ENCODE measurements at regions not wholly inside any gene's neighbourhood (a gene's known extent, or its start where the extent isn't known, plus 50 kb on each side); places are given as distances from the start of the nearest gene placed in this dataset.

DNA sequence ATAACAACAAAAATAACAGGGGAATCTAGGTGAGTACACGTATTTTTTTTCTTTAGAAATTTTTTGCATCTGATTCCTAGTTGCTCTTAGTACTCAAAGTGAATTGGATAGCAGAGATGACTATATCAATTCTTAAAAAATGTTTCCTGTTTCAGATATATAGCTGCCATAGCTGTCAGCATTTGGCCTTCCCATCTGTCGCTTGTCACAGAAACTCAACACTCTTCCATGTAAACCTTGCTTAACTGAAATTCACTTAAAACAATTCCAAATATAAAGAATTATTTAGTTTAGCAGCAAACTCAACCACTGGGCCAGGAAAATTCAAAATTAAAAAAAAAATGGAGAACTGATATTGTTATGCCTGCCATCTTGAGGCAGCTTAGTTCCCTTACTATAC, 807.5 kb downstream of the IGSF11 start:
- Mint-ChIP-seq H3K36me3 (ENCODE audit: low read depth) (no peaks in the 10 kb centered on the region; the same call in 1 of the 2 replicates), H3K27me3 (ENCODE audit: insufficient read depth) (no peaks in the 10 kb centered on the region), H3K9me3 (peaks cover 57% of the 10 kb centered on the region), H3K27ac (no peak overlapping the region), H3K4me1 (ENCODE audit: low read depth) (no peaks in the 10 kb centered on the region), H3K4me3 (no peak overlapping the region)
- DNase-seq, result no peak
- TF ChIP-seq, protein P1, sequence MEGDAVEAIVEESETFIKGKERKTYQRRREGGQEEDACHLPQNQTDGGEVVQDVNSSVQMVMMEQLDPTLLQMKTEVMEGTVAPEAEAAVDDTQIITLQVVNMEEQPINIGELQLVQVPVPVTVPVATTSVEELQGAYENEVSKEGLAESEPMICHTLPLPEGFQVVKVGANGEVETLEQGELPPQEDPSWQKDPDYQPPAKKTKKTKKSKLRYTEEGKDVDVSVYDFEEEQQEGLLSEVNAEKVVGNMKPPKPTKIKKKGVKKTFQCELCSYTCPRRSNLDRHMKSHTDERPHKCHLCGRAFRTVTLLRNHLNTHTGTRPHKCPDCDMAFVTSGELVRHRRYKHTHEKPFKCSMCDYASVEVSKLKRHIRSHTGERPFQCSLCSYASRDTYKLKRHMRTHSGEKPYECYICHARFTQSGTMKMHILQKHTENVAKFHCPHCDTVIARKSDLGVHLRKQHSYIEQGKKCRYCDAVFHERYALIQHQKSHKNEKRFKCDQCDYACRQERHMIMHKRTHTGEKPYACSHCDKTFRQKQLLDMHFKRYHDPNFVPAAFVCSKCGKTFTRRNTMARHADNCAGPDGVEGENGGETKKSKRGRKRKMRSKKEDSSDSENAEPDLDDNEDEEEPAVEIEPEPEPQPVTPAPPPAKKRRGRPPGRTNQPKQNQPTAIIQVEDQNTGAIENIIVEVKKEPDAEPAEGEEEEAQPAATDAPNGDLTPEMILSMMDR (IDR thresholded peaks at IDR 0.05), result no peak

DNA sequence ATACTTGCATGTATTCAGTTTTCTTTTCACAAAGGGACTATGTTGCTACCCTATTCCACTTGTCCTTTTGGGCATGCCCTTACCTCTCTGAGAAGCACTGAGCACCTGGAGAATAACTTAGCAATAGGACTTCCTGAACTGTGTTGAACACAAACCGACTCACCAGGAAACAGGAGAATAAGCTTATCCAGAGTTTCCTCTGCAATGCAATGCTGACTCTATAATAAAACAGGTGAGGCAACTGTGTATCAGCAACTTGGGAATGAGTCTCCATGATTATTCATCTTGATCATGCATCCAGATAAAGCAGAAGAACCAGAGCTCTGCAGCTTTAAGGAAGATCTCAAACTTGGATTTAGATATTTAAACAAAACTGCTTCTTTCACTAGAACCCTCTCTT, 806.5 kb downstream of the IGSF11 start:
- H3K9me3 Mint-ChIP-seq, result peaks cover 60% of the 10 kb centered on the region
- no peaks in the 10 kb centered on the region for H3K4me1 Mint-ChIP-seq (ENCODE audit: low read depth)
- no peaks in the 10 kb centered on the region; the same call in 1 of the 2 replicates for H3K36me3 Mint-ChIP-seq (ENCODE audit: low read depth)
- no peak overlapping the region for H3K4me3 Mint-ChIP-seq
- H3K27ac Mint-ChIP-seq, result no peak overlapping the region
- no peaks in the 10 kb centered on the region; the same call in 1 of the 2 replicates for H3K27me3 Mint-ChIP-seq (ENCODE audit: insufficient read depth)
- TF ChIP-seq, protein P1 (IDR thresholded peaks at IDR 0.05), result no peak
- DNase-seq, result no peak

DNA sequence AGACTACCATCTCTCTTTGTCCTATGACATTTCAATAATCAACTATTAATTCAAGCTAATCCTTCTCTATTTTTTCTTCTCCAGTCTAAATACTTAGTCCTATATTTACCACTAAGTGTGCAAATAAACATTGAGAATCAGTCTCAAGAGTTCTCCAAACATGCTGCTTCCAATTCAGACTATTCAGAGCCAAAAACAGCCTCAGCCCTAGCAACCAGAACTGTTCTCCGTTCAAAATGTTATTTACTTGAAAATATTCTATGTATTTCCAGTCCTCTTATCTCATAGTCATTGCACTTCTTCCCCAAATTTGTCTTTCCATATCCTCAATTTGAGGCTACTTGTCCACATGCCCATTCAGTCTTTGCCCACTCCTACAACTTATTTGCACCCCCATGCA, 805.5 kb downstream of the IGSF11 start:
- H3K4me1 Mint-ChIP-seq (ENCODE audit: low read depth), result no peaks in the 10 kb centered on the region
- peaks cover 57% of the 10 kb centered on the region for H3K9me3 Mint-ChIP-seq
- TF ChIP-seq, protein P1 (IDR thresholded peaks at IDR 0.05), result no peak
- H3K4me3 Mint-ChIP-seq, result no peak overlapping the region
- H3K36me3 Mint-ChIP-seq (ENCODE audit: low read depth), result no peaks in the 10 kb centered on the region; the same call in 1 of the 2 replicates
- H3K27me3 Mint-ChIP-seq (ENCODE audit: insufficient read depth), result no peaks in the 10 kb centered on the region; the same call in 1 of the 2 replicates
- H3K27ac Mint-ChIP-seq, result no peak overlapping the region
- no peak for DNase-seq

DNA sequence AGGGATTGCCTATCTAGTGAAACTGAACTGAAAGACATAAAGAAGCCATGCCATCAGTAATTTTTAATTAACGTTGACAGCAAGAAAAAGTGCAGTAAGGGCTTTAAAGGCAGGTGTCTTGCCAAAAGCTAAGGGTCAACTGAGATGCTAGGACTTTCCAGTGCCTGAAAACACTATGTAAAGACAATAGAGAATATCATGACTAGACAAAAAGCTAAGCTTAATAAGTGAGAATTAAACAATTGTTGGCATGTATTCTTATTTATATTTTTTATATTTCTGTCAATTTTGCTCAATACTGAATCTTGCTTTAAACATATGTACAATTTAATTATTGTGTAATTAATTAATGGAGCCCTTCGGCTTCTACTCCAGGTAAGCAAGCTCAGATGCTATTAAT, 803.1 kb downstream of the IGSF11 start:
- peaks cover 52% of the 10 kb centered on the region for H3K9me3 Mint-ChIP-seq
- DNase-seq, result no peak
- TF ChIP-seq, protein P1 (IDR thresholded peaks at IDR 0.05), result no peak
- no peak overlapping the region for H3K4me3 Mint-ChIP-seq
- no peak overlapping the region for H3K27ac Mint-ChIP-seq
- H3K36me3 Mint-ChIP-seq (ENCODE audit: low read depth), result no peaks in the 10 kb centered on the region
- no peaks in the 10 kb centered on the region for H3K4me1 Mint-ChIP-seq (ENCODE audit: low read depth)
- no peaks in the 10 kb centered on the region; the same call in 1 of the 2 replicates for H3K27me3 Mint-ChIP-seq (ENCODE audit: insufficient read depth)

DNA sequence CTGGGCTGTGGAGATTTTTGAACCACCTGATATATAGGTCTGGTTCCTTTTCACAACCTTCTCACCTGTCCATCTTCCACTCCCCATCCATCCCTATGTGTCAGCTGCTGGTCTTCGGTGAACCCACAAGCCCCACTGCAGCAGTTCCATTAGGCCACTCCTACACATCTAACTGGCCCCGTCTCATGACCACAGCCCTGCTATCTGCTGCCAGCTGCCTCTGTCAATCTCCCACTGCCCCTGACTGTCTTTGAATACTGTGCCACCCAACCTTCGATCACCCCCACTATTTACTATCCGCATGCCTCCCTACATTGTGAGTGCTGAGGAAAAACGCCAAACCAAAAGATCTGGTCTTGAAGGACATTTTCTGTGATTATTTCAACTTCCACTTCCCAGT, 795.4 kb downstream of the IGSF11 start:
- peaks cover 8% of the 10 kb centered on the region; the same call in 1 of the 2 replicates for H3K9me3 Mint-ChIP-seq
- no peaks in the 10 kb centered on the region for H3K36me3 Mint-ChIP-seq (ENCODE audit: low read depth)
- no peaks in the 10 kb centered on the region; the same call in 1 of the 2 replicates for H3K27me3 Mint-ChIP-seq (ENCODE audit: insufficient read depth)
- no peaks in the 10 kb centered on the region for H3K4me1 Mint-ChIP-seq (ENCODE audit: low read depth)
- no peak for DNase-seq
- H3K4me3 Mint-ChIP-seq, result no peak overlapping the region
- TF ChIP-seq, protein P1 (IDR thresholded peaks at IDR 0.05), result no peak
- no peak overlapping the region for H3K27ac Mint-ChIP-seq

DNA sequence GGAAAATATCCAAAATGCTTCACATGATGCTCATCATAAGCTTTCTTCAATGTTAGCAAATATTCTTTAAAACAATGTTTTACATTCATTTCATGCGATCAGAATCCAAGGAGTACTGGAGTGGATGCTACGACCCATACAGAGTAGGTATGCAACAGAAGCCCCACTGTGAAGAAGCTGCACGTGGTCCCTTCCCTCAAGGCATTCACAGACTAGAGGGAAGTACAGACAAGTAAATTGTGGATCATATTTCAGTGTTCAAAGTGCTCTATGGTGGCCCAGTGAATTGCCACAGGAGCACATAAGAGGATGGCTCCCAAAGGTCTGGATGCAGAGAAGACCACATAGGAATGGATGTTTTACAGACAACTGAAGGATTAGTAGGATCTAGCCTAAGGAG, 789.9 kb downstream of the IGSF11 start:
- TF ChIP-seq, protein P1 (IDR thresholded peaks at IDR 0.05), result no peak
- Mint-ChIP-seq H3K9me3 (peaks cover 11% of the 10 kb centered on the region), H3K4me3 (no peak overlapping the region), H3K36me3 (ENCODE audit: low read depth) (no peaks in the 10 kb centered on the region), H3K4me1 (ENCODE audit: low read depth) (no peaks in the 10 kb centered on the region), H3K27ac (no peak overlapping the region), H3K27me3 (ENCODE audit: insufficient read depth) (no peaks in the 10 kb centered on the region; the same call in 1 of the 2 replicates)
- no peak for DNase-seq
